ENCODE measurements at regions not wholly inside any gene's neighbourhood (a gene's known extent, or its start where the extent isn't known, plus 50 kb on each side); places are given as distances from the start of the nearest gene placed in this dataset.

DNA sequence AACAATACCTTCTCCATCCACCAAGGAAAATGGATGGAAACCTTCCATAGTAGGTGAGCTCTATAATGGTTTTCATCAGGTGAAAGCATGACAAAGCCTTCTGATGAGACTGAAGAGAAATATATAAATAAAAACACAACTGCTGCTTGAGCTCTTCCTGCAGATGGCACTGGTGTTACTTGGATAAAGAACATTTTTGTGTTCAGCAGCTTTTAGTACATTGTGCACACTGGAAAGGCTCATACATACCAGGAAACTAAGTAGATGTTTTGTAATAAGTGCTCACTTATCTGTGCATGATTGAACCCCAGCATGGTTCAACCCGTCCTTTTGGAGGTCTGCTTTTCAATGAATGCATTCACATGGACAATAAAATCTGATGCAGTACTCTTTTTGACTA lies 357.3 kb upstream of the MIS18BP1 start:
- TF ChIP-seq, protein P1, sequence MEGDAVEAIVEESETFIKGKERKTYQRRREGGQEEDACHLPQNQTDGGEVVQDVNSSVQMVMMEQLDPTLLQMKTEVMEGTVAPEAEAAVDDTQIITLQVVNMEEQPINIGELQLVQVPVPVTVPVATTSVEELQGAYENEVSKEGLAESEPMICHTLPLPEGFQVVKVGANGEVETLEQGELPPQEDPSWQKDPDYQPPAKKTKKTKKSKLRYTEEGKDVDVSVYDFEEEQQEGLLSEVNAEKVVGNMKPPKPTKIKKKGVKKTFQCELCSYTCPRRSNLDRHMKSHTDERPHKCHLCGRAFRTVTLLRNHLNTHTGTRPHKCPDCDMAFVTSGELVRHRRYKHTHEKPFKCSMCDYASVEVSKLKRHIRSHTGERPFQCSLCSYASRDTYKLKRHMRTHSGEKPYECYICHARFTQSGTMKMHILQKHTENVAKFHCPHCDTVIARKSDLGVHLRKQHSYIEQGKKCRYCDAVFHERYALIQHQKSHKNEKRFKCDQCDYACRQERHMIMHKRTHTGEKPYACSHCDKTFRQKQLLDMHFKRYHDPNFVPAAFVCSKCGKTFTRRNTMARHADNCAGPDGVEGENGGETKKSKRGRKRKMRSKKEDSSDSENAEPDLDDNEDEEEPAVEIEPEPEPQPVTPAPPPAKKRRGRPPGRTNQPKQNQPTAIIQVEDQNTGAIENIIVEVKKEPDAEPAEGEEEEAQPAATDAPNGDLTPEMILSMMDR (IDR thresholded peaks at IDR 0.05; ENCODE audit: low read depth, low read length, missing input control), result no peak
- no peak for TF ChIP-seq YY1 (IDR thresholded peaks at IDR 0.05)
- TF ChIP-seq JUND (IDR thresholded peaks at IDR 0.05), result no peak
- TF ChIP-seq, protein P2, sequence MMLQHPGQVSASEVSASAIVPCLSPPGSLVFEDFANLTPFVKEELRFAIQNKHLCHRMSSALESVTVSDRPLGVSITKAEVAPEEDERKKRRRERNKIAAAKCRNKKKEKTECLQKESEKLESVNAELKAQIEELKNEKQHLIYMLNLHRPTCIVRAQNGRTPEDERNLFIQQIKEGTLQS (IDR thresholded peaks at IDR 0.05), result no peak
- TF ChIP-seq, protein P3, sequence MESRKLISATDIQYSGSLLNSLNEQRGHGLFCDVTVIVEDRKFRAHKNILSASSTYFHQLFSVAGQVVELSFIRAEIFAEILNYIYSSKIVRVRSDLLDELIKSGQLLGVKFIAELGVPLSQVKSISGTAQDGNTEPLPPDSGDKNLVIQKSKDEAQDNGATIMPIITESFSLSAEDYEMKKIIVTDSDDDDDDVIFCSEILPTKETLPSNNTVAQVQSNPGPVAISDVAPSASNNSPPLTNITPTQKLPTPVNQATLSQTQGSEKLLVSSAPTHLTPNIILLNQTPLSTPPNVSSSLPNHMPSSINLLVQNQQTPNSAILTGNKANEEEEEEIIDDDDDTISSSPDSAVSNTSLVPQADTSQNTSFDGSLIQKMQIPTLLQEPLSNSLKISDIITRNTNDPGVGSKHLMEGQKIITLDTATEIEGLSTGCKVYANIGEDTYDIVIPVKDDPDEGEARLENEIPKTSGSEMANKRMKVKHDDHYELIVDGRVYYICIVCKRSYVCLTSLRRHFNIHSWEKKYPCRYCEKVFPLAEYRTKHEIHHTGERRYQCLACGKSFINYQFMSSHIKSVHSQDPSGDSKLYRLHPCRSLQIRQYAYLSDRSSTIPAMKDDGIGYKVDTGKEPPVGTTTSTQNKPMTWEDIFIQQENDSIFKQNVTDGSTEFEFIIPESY (IDR thresholded peaks at IDR 0.05), result no peak
- TF ChIP-seq RXRA (IDR thresholded peaks at IDR 0.05), result no peak
- no peak for TF ChIP-seq FOXA1 (IDR thresholded peaks at IDR 0.05)
- TF ChIP-seq, protein P4, sequence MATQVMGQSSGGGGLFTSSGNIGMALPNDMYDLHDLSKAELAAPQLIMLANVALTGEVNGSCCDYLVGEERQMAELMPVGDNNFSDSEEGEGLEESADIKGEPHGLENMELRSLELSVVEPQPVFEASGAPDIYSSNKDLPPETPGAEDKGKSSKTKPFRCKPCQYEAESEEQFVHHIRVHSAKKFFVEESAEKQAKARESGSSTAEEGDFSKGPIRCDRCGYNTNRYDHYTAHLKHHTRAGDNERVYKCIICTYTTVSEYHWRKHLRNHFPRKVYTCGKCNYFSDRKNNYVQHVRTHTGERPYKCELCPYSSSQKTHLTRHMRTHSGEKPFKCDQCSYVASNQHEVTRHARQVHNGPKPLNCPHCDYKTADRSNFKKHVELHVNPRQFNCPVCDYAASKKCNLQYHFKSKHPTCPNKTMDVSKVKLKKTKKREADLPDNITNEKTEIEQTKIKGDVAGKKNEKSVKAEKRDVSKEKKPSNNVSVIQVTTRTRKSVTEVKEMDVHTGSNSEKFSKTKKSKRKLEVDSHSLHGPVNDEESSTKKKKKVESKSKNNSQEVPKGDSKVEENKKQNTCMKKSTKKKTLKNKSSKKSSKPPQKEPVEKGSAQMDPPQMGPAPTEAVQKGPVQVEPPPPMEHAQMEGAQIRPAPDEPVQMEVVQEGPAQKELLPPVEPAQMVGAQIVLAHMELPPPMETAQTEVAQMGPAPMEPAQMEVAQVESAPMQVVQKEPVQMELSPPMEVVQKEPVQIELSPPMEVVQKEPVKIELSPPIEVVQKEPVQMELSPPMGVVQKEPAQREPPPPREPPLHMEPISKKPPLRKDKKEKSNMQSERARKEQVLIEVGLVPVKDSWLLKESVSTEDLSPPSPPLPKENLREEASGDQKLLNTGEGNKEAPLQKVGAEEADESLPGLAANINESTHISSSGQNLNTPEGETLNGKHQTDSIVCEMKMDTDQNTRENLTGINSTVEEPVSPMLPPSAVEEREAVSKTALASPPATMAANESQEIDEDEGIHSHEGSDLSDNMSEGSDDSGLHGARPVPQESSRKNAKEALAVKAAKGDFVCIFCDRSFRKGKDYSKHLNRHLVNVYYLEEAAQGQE (IDR thresholded peaks at IDR 0.05), result no peak
- TF ChIP-seq RAD21 (IDR thresholded peaks at IDR 0.05), result no peak
- TF ChIP-seq TAF1 (conservative IDR thresholded peaks at IDR 0.05), result no peak

Measured in liver (tissue), 3 donors.